ENCODE measurements at regions not wholly inside any gene's neighbourhood (a gene's known extent, or its start where the extent isn't known, plus 50 kb on each side); places are given as distances from the start of the nearest gene placed in this dataset.

DNA sequence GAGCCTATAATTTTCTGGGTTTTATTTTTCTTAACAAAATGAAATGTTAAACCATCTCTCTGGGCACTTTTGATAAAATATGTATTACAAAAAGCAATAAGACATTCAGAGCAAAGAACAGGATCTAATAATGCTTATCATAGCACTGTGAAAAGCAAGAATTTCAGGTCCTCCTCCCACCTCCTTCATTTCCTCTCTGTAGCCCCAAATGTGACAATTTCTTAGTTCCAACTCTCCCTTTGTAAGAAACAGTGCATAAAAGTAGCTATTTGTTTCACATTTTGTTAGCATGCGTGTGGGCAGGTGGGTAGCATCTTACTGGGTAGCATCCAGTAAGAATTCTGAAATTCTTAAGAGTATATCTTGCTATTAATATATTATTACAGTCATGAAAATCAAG is 130.9 kb upstream of the RASA1 start (continued):
- TF ChIP-seq ETS1 (IDR thresholded peaks at IDR 0.05) (no peak), CREB1 (CRISPR knock-in tag; IDR thresholded peaks at IDR 0.05; ENCODE audit: low read depth) (no peak), EZH2phosphoT487 (IDR thresholded peaks at IDR 0.05; ENCODE audit: unreplicated experiment) (no peak)

GRCh38 chr5:87137283-87137682 is 130.4 kb upstream of the RASA1 start:
- no peak overlapping the region for H2AFZ ChIP-seq

GRCh38 chr5:87138091-87138805 is 129.4 kb upstream of the RASA1 start:
- DNase-seq (ENCODE audit: low spot score) (no peak), ATAC-seq (no peak)
- H3K4me1 Mint-ChIP-seq, result peaks cover 12% of the 10 kb centered on the region
- no peaks in the 10 kb centered on the region for H3K36me3 Mint-ChIP-seq (ENCODE audit: low read depth)
- no peak overlapping the region for H3K27ac Mint-ChIP-seq
- TF ChIP-seq ETS1 (IDR thresholded peaks at IDR 0.05) (no peak), POLR2AphosphoS5 (IDR thresholded peaks at IDR 0.05; ENCODE audit: low read depth) (no peak), ZNF331 (CRISPR knock-in tag; IDR thresholded peaks at IDR 0.05; ENCODE audit: low read depth) (no peak), ZNF462 (CRISPR knock-in tag; IDR thresholded peaks at IDR 0.05) (no peak), EZH2phosphoT487 (IDR thresholded peaks at IDR 0.05; ENCODE audit: unreplicated experiment) (no peak), JUNB (IDR thresholded peaks at IDR 0.05; ENCODE audit: unreplicated experiment) (no peak), STAT1 (IDR thresholded peaks at IDR 0.05; ENCODE audit: unreplicated experiment) (no peak), ZNF114 (CRISPR knock-in tag; IDR thresholded peaks at IDR 0.05) (no peak)
- H3F3A ChIP-seq (replicated peaks; ENCODE audit: low read depth), result no peaks in the 10 kb centered on the region
- peaks cover 12% of the 10 kb centered on the region for H3K4me1 ChIP-seq (ENCODE audit: insufficient read depth)
- H3K9me2 ChIP-seq (ENCODE audit: insufficient read depth), result no peaks in the 10 kb centered on the region
- no peaks in the 10 kb centered on the region for H4K20me1 ChIP-seq (replicated peaks; ENCODE audit: insufficient read depth)
- no peaks in the 10 kb centered on the region for H3K36me3 ChIP-seq (ENCODE audit: insufficient read depth)
- no peak overlapping the region for H3K4me2 ChIP-seq
- no peak overlapping the region for H3K27ac ChIP-seq (ENCODE audit: low read depth)
- H3K27me3 ChIP-seq (ENCODE audit: insufficient read depth), result no peaks in the 10 kb centered on the region
- H3K4me3 ChIP-seq, result no peak overlapping the region
- no peaks in the 10 kb centered on the region for H3K79me2 ChIP-seq (replicated peaks; ENCODE audit: insufficient read depth)
- H3K4me3 Mint-ChIP-seq, result no peak overlapping the region
- no peak overlapping the region for H2AFZ ChIP-seq
- no peaks in the 10 kb centered on the region for H3K27me3 Mint-ChIP-seq (ENCODE audit: insufficient read depth, low read depth, poor library complexity)
- no peaks in the 10 kb centered on the region for H3K9me3 Mint-ChIP-seq

More at GRCh38 chr5:87137283-87137682, 130.4 kb upstream of the RASA1 start:
- H3K36me3 Mint-ChIP-seq (ENCODE audit: low read depth), result no peaks in the 10 kb centered on the region
- H4K20me1 ChIP-seq (replicated peaks; ENCODE audit: insufficient read depth), result no peaks in the 10 kb centered on the region
- H3F3A ChIP-seq (replicated peaks; ENCODE audit: low read depth), result no peaks in the 10 kb centered on the region
- H3K4me2 ChIP-seq, result no peak overlapping the region
- no peak overlapping the region for H3K4me3 ChIP-seq
- H3K9me2 ChIP-seq (ENCODE audit: insufficient read depth), result no peaks in the 10 kb centered on the region
- H3K79me2 ChIP-seq (replicated peaks; ENCODE audit: insufficient read depth), result no peaks in the 10 kb centered on the region
- ATAC-seq, result no peak
- peaks cover 12% of the 10 kb centered on the region for H3K4me1 Mint-ChIP-seq
- H3K27me3 Mint-ChIP-seq (ENCODE audit: insufficient read depth, low read depth, poor library complexity), result no peaks in the 10 kb centered on the region
- H3K36me3 ChIP-seq (ENCODE audit: insufficient read depth), result no peaks in the 10 kb centered on the region
- no peaks in the 10 kb centered on the region for H3K9me3 Mint-ChIP-seq
- TF ChIP-seq STAT1 (IDR thresholded peaks at IDR 0.05; ENCODE audit: unreplicated experiment) (no peak), EZH2phosphoT487 (IDR thresholded peaks at IDR 0.05; ENCODE audit: unreplicated experiment) (no peak), CREB1 (CRISPR knock-in tag; IDR thresholded peaks at IDR 0.05; ENCODE audit: low read depth) (no peak)
- no peaks in the 10 kb centered on the region for H3K27me3 ChIP-seq (ENCODE audit: insufficient read depth)
- H3K4me3 Mint-ChIP-seq, result no peak overlapping the region
- H3K27ac ChIP-seq (ENCODE audit: low read depth), result no peak overlapping the region
- H3K4me1 ChIP-seq (ENCODE audit: insufficient read depth), result peaks cover 12% of the 10 kb centered on the region
- DNase-seq (ENCODE audit: low spot score), result no peak
- H3K27ac Mint-ChIP-seq, result no peak overlapping the region

Data from GM23338 (cell line).